GM23338 (cell line): ENCODE measurements at regions not wholly inside any gene's neighbourhood (a gene's known extent, or its start where the extent isn't known, plus 50 kb on each side); places are given as distances from the start of the nearest gene placed in this dataset.

Experiments
- CREB1 ChIP-seq: fragments of 250-450 bp; sonication (Bioruptor Pico); IDR thresholded peaks from 2 replicates; pipeline ENCODE4 v1.5.0; 2020; ENCODE audit warnings: low read depth, mild to moderate bottlenecking, moderate library complexity
- CTCF ChIP-seq, 2 experiments: fragments of 200-600 bp in 1 of 2; sonication (generic) in 1 of 2; conservative IDR thresholded peaks; 2 replicates each; pipeline versions ENCODE4 v1.5.1 to v1.6.1; 2016 to 2017; ENCODE audit warnings: antibody characterized with exemption in 2 of 2, low read depth in 2 of 2, mild to moderate bottlenecking in 2 of 2, moderate library complexity in 1 of 2
- ETS1 ChIP-seq: IDR thresholded peaks from 2 replicates; pipeline ENCODE4 v1.6.1; 2016; ENCODE audit warnings: antibody characterized with exemption
- EZH2 ChIP-seq: fragments of 200-600 bp; sonication (generic); IDR thresholded peaks from one replicate; pipeline ENCODE4 v1.8.0; 2017; ENCODE audit warnings: antibody characterized with exemption, mild to moderate bottlenecking, low read depth; ENCODE audit not compliant: unreplicated experiment
- EZH2phosphoT487 ChIP-seq: fragments of 200-600 bp; sonication (generic); IDR thresholded peaks from one replicate; pipeline ENCODE4 v1.8.1; 2018; ENCODE audit warnings: antibody characterized with exemption; ENCODE audit not compliant: unreplicated experiment
- JUNB ChIP-seq: IDR thresholded peaks from one replicate; pipeline ENCODE4 v1.6.1; 2016; ENCODE audit warnings: antibody characterized with exemption; ENCODE audit not compliant: unreplicated experiment
- NANOG ChIP-seq: IDR thresholded peaks from 2 replicates; pipeline ENCODE4 v1.6.1; 2016; ENCODE audit warnings: antibody characterized with exemption, borderline replicate concordance
- POLR2AphosphoS5 ChIP-seq: IDR thresholded peaks from 2 replicates; pipeline ENCODE4 v1.6.1; 2016; ENCODE audit warnings: antibody characterized with exemption, low read depth
- REST ChIP-seq: IDR thresholded peaks from one replicate; pipeline ENCODE4 v1.6.1; 2018; ENCODE audit warnings: antibody characterized with exemption; ENCODE audit not compliant: unreplicated experiment
- ZNF114 ChIP-seq: fragments of 250-450 bp; sonication (Bioruptor Pico); IDR thresholded peaks from 2 replicates; pipeline ENCODE4 v1.5.0; 2020; ENCODE audit warnings: mild to moderate bottlenecking, moderate library complexity
- ZNF462 ChIP-seq: fragments of 250-450 bp; sonication (Bioruptor Pico); IDR thresholded peaks from 2 replicates; pipeline ENCODE4 v1.5.0; 2020; ENCODE audit warnings: mild to moderate bottlenecking, moderate library complexity

GRCh38 chr7:86094166-86094669 lies 549.5 kb upstream of the GRM3 start:
- no peak for TF ChIP-seq ZNF462 (CRISPR knock-in tag)
- TF ChIP-seq CTCF (conservative IDR thresholded peaks at IDR 0.05; ENCODE audit: low read depth in 2 of 2) = no peak
- TF ChIP-seq NANOG = no peak
- TF ChIP-seq POLR2AphosphoS5 = no peak
- TF ChIP-seq EZH2 = no peak
- no peak for TF ChIP-seq CREB1
- TF ChIP-seq ETS1 = no peak
- TF ChIP-seq EZH2phosphoT487 = no peak
- no peak for TF ChIP-seq REST
- no peak for TF ChIP-seq JUNB
- TF ChIP-seq ZNF114 (CRISPR knock-in tag) = no peak
